BLaER1 treated with 17β-estradiol and CSF1 and Interleukin-3, amounts not matched to agents 10 nM and 100 nM (cell line): ENCODE measurements at regions not wholly inside any gene's neighbourhood (a gene's known extent, or its start where the extent isn't known, plus 50 kb on each side); places are given as distances from the start of the nearest gene placed in this dataset.

ENCODE experiments used
- H3K27ac ChIP-seq, 11 experiments: shearing (Covaris generic); formaldehyde crosslinking; 2 replicates each; pipeline ENCODE4 v1.8.1; 2022
- H3K27me3 ChIP-seq, 11 experiments: shearing (Covaris generic); formaldehyde crosslinking; 2 replicates each; pipeline ENCODE4 v1.8.1; 2022
- H3K36me3 ChIP-seq, 11 experiments: shearing (Covaris generic); formaldehyde crosslinking; 2 replicates each; pipeline ENCODE4 v1.8.1; 2022
- H3K4me1 ChIP-seq, 10 experiments: shearing (Covaris generic); formaldehyde crosslinking; 2 replicates each; pipeline ENCODE4 v1.8.1; 2022
- H3K4me2 ChIP-seq, 11 experiments: shearing (Covaris generic); formaldehyde crosslinking; 2 replicates each; pipeline ENCODE4 v1.8.1; 2022
- H3K4me3 ChIP-seq, 10 experiments: shearing (Covaris generic); formaldehyde crosslinking; 2 replicates each; pipeline ENCODE4 v1.8.1; 2022
- H3K9ac ChIP-seq, 11 experiments: shearing (Covaris generic); formaldehyde crosslinking; 2 replicates each; pipeline ENCODE4 v1.8.1; 2022
- H3K9me3 ChIP-seq, 11 experiments: shearing (Covaris generic); formaldehyde crosslinking; replicated peaks in 1 of 11; 2 replicates each; pipeline ENCODE4 v1.8.1; 2022
- H4K20me1 ChIP-seq, 11 experiments: shearing (Covaris generic); formaldehyde crosslinking; 2 replicates each; pipeline ENCODE4 v1.8.1; 2022
- Cebpa-rat ChIP-seq, 11 experiments: shearing (Covaris generic); IDR thresholded peaks; 2 replicates each; pipeline ENCODE4 v1.8.1; 2022

DNA sequence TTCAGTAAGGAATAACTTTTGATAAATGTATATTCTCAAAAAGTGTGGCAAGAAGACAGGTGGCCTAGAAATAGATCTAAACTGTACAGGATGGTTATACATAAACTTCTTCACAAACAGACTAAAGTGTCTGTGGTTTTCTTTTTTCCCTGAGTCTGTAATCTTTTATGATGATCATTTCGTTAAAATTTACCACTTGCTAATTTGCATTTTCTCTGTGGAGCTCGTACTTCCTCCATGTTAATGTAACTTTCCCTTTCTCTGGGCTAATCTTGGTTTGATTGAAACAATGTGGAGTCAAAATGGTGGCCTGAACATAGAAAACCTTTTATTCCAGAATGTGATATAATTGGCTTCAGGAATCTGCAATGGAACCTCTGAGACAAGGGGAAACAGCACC lies 166.2 kb downstream of the FTCDNL1 start:
- Histone ChIP-seq H3K36me3 (no peaks in the 10 kb centered on the region), H3K27ac (no peak overlapping the region), H3K4me3 (no peak overlapping the region), H3K9me3 (no peaks in the 10 kb centered on the region), H4K20me1 (no peaks in the 10 kb centered on the region), H3K4me2 (peak overlapping the region in 3 of 11 experiments; percentile 11 to 36 (median 21); a peak in 5 of 22 replicates), H3K4me1 (peaks cover 0 to 8% (median 0%) of the 10 kb centered on the region in 10 experiments; a peak in 3 of 20 replicates), H3K9ac (no peak overlapping the region), H3K27me3 (no peaks in the 10 kb centered on the region)
- TF ChIP-seq Cebpa-rat (IDR thresholded peaks at IDR 0.05) = no peak

DNA sequence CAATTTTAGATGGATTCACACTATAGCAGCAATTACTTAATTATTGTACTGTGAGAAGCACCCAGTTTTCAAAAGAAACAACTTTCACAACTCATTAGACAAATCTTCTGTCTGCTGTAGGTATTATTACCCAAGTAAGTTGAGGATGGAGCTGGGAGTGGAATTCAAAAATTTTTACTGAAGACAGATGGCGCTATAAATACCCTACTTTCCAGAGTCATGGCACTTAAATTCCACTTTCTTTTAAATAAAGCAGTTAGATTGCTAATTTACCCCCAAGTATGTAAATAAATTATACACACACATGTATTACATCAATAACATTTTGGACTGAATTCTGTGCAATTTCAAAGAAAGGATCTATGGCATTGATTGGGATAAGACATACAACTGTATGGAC lies 166.8 kb downstream of the FTCDNL1 start:
- H3K9me3 ChIP-seq = no peaks in the 10 kb centered on the region
- H3K27me3 ChIP-seq = no peaks in the 10 kb centered on the region
- no peak for TF ChIP-seq Cebpa-rat (IDR thresholded peaks at IDR 0.05)
- no peak overlapping the region for H3K4me3 ChIP-seq
- H3K36me3 ChIP-seq = no peaks in the 10 kb centered on the region
- H3K27ac ChIP-seq = no peak overlapping the region
- H3K4me2 ChIP-seq = no peak overlapping the region
- no peaks in the 10 kb centered on the region for H4K20me1 ChIP-seq
- no peak overlapping the region for H3K9ac ChIP-seq
- peaks cover 0 to 8% (median 0%) of the 10 kb centered on the region in 10 experiments; a peak in 3 of 20 replicates for H3K4me1 ChIP-seq

DNA sequence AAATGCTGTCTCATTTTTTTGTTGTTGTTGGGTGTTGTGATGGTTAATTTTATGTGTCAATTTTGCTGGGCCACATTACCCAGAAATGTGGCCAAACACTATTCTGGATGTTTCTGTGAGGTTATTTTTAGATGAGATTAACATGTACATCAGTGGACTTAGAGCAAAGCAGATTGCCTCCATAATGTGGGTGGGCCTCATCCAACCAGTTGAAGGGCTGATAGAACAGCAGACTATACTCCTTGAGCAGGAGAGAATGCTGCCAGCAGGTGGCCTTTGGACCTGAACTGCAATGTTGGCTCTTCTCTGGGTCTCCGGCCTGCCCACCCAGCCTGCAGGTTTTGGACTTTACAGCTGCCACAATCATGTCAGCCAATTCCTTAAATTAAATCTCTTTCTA lies 169.0 kb downstream of the FTCDNL1 start:
- Histone ChIP-seq H3K36me3 (no peaks in the 10 kb centered on the region), H3K4me2 (no peak overlapping the region), H3K9me3 (no peaks in the 10 kb centered on the region), H3K4me1 (peaks cover 0 to 8% (median 0%) of the 10 kb centered on the region in 10 experiments; a peak in 3 of 20 replicates), H4K20me1 (no peaks in the 10 kb centered on the region), H3K27ac (no peak overlapping the region), H3K9ac (no peak overlapping the region), H3K4me3 (no peak overlapping the region), H3K27me3 (no peaks in the 10 kb centered on the region)
- TF ChIP-seq Cebpa-rat (IDR thresholded peaks at IDR 0.05) = no peak

DNA sequence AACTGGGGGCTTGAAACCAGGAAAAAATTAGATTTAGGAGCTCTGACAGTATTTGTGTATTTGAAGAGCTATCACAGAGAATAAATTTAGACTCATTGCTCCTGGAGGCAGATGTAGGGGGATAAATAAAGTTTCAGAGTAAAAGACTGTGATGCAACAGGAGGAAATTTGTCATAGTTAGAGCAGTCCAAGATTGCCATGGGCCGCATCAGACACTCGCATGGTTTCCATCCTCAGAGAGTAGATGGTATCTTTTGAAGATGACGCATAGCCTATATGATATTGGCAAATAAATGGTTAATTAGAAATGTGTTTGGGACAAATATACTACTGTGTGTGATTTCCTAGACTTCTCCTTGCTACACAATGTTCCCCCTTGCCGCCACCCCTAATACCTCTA lies 170.5 kb downstream of the FTCDNL1 start:
- H3K27me3 ChIP-seq = no peaks in the 10 kb centered on the region

DNA sequence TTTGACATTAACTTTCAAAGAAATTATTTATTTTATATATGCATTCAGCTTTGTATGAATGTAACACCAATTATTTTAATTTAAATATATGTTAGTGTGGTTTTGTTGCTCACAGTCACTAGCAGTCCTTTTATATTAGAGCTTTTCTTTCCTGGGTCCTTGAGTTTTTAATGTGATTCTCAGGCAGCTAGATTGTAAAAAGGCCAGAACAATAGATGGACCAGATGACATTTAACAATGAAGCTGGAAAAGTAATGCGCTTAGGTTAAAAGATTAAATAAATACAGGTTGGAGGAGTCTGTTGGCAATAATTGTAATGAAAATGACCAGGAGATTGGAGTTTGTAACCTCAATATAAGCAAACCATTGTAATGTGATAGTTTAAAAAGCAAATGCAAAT lies 171.1 kb downstream of the FTCDNL1 start:
- Histone ChIP-seq H3K9ac (no peak overlapping the region), H3K9me3 (no peaks in the 10 kb centered on the region), H3K36me3 (no peaks in the 10 kb centered on the region), H3K4me1 (peaks cover 0 to 2% (median 0%) of the 10 kb centered on the region in 10 experiments; a peak in 3 of 20 replicates), H3K4me2 (no peak overlapping the region), H3K27ac (no peak overlapping the region), H3K4me3 (no peak overlapping the region), H3K27me3 (no peaks in the 10 kb centered on the region), H4K20me1 (no peaks in the 10 kb centered on the region)
- TF ChIP-seq Cebpa-rat (IDR thresholded peaks at IDR 0.05) = no peak

More for the DNA sequence above, 170.5 kb downstream of the FTCDNL1 start:
- H3K9ac ChIP-seq = no peak overlapping the region
- H3K36me3 ChIP-seq = no peaks in the 10 kb centered on the region
- H4K20me1 ChIP-seq = no peaks in the 10 kb centered on the region
- no peak overlapping the region for H3K4me3 ChIP-seq
- no peak overlapping the region for H3K4me2 ChIP-seq
- no peaks in the 10 kb centered on the region for H3K9me3 ChIP-seq
- peaks cover 0 to 8% (median 0%) of the 10 kb centered on the region in 10 experiments; a peak in 3 of 20 replicates for H3K4me1 ChIP-seq
- H3K27ac ChIP-seq = no peak overlapping the region
- TF ChIP-seq Cebpa-rat (IDR thresholded peaks at IDR 0.05) = no peak; a peak in 1 of 22 replicates

DNA sequence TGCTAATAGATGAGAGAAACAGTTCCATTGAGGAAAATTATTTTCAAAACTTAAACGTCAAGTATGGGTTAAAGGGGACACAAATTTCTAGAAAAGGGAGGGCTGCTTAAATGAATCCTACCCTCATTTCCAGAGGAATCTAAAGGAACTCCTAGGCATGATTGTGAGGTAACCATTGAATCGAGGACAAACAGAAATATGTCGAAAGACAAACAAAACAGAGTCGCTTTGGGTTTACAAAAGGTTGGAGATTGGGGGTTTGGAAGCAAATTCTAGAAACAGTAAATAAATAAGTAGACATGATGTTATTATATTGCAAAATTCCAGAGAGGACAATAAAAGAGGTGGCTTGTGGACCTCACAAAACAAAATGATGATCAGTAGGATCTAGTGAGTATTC lies 173.1 kb downstream of the FTCDNL1 start:
- no peaks in the 10 kb centered on the region for H3K9me3 ChIP-seq
- no peaks in the 10 kb centered on the region for H3K36me3 ChIP-seq
- no peak for TF ChIP-seq Cebpa-rat (IDR thresholded peaks at IDR 0.05)
- H3K4me3 ChIP-seq = no peak overlapping the region
- no peaks in the 10 kb centered on the region for H3K27me3 ChIP-seq
- no peak overlapping the region for H3K27ac ChIP-seq
- H3K9ac ChIP-seq = no peak overlapping the region
- H4K20me1 ChIP-seq = no peaks in the 10 kb centered on the region
- H3K4me1 ChIP-seq = no peaks in the 10 kb centered on the region
- no peak overlapping the region for H3K4me2 ChIP-seq

DNA sequence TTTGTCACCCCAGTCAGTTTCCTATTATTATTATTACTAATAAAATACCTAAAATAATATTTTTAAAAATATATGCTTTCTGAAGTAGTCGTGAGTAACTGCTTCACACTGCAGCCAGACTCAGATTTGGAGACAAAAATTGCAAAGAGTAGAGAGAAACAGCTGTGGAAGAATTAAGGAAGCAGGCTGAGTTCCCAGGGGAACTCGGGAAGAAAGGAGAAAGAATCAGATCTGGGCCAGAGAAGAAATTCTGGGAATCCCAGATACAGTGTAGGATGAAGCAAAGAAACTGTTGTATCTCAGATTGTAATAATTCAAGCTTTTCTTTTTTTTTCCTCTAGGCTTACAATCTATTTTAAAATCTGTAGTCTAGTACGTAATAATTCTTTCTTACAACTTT lies 182.3 kb downstream of the FTCDNL1 start:
- Histone ChIP-seq H3K9me3 (no peaks in the 10 kb centered on the region), H3K27me3 (no peaks in the 10 kb centered on the region), H3K4me1 (no peaks in the 10 kb centered on the region), H3K36me3 (no peaks in the 10 kb centered on the region), H3K4me3 (no peak overlapping the region), H3K9ac (no peak overlapping the region), H3K4me2 (no peak overlapping the region), H3K27ac (no peak overlapping the region), H4K20me1 (no peaks in the 10 kb centered on the region)
- no peak for TF ChIP-seq Cebpa-rat (IDR thresholded peaks at IDR 0.05)

DNA sequence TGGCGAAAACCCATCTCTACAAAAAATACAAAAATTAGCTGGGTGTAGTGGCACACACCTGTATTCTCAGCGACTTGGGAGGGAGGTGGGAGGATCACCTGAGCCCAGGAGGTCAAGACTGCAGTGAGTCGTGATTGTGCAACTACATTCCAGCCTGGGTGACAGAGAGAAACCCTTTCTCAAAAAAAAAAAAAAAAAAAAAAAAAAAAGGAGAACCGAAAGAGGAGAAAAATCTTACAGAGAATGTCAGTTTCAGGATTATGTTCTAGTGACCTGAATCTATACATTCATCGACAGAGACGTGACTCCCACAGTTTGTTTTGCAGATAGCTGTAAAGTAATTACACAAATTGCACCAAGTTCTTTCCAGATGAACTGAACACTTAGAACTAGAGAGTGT lies 187.8 kb downstream of the FTCDNL1 start:
- H3K4me3 ChIP-seq = no peak overlapping the region
- TF ChIP-seq Cebpa-rat (IDR thresholded peaks at IDR 0.05) = no peak
- no peaks in the 10 kb centered on the region for H3K27me3 ChIP-seq
- no peaks in the 10 kb centered on the region for H4K20me1 ChIP-seq
- no peaks in the 10 kb centered on the region for H3K36me3 ChIP-seq
- peaks cover 14 to 19% (median 16%) of the 10 kb centered on the region in 11 experiments for H3K9me3 ChIP-seq
- H3K4me2 ChIP-seq = no peak overlapping the region
- H3K27ac ChIP-seq = no peak overlapping the region
- H3K4me1 ChIP-seq = peaks cover 0 to 4% (median 0%) of the 10 kb centered on the region in 10 experiments; a peak in 1 of 20 replicates
- no peak overlapping the region for H3K9ac ChIP-seq

DNA sequence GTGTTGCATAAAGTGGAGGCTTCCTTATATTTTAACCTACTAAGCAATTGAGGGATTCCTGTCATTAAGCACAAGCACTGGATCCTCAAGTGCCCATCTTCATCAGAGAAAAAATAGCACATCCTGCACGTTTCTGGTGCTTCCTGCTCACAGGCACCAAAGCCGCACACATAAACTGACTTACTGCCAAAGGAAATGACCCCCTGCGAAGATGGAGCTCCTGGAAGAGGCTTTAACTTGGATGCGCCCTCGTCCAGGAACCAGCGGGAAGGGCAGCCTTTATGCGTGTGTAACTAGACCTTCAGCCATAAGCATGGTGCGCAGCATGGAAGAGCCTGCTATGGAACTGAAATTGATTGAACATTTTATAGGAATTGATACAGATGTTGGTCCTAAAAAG lies 188.7 kb downstream of the FTCDNL1 start:
- Histone ChIP-seq H3K4me1 (peaks cover 0 to 4% (median 0%) of the 10 kb centered on the region in 10 experiments; a peak in 1 of 20 replicates), H3K27me3 (no peaks in the 10 kb centered on the region), H3K36me3 (no peaks in the 10 kb centered on the region), H4K20me1 (no peaks in the 10 kb centered on the region), H3K9ac (no peak overlapping the region), H3K4me2 (no peak overlapping the region), H3K27ac (no peak overlapping the region), H3K4me3 (no peak overlapping the region), H3K9me3 (peaks cover 14 to 19% (median 16%) of the 10 kb centered on the region in 11 experiments)
- TF ChIP-seq Cebpa-rat (IDR thresholded peaks at IDR 0.05) = no peak

DNA sequence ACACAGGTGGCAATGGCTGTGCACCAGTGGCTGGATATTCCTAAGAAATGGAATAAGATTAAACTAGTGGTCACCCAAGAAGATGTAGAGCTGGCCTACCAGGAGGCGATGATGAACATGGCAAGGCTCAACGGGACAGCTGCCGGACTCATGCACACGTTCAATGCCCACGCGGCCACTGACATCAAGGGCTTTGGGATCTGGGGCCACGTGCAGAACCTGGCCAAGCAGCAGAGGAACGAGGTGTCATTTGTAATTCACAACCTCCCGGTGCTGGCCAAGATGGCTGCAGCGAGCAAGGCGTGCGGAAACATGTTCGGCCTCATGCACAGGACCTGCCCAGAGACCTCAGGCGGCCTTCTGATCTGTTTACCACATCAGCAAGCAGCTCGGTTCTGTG lies 190.8 kb downstream of the FTCDNL1 start:
- Histone ChIP-seq H3K36me3 (no peaks in the 10 kb centered on the region), H3K9ac (no peak overlapping the region), H3K9me3 (peaks cover 14 to 22% (median 16%) of the 10 kb centered on the region in 11 experiments), H3K4me1 (peaks cover 0 to 4% (median 0%) of the 10 kb centered on the region in 10 experiments; a peak in 1 of 20 replicates), H4K20me1 (no peaks in the 10 kb centered on the region), H3K27ac (no peak overlapping the region), H3K4me3 (no peak overlapping the region), H3K27me3 (no peaks in the 10 kb centered on the region), H3K4me2 (no peak overlapping the region)
- no peak for TF ChIP-seq Cebpa-rat (IDR thresholded peaks at IDR 0.05)
